Heart left ventricle (tissue), 13 donors: ENCODE measurements at regions not wholly inside any gene's neighbourhood (a gene's known extent, or its start where the extent isn't known, plus 50 kb on each side); places are given as distances from the start of the nearest gene placed in this dataset.
"Not testable (repeated sequence)": the region's sequence is repeated elsewhere in the genome, so short reads cannot be mapped to it uniquely, and the experiment has no call there.

Experiments used
- CTCF ChIP-seq, 12 donors: fragments of 200-600 bp; sonication (generic) in 4 of 12; IDR thresholded peaks; one replicate each; pipeline versions ENCODE4 v1.5.0 to v1.8.0; 2018 to 2022; ENCODE audit warnings: antibody characterized with exemption in 12 of 12, mild to moderate bottlenecking in 5 of 12
- POLR2A ChIP-seq, 2 donors: fragments of 450-650 bp; IDR thresholded peaks; one replicate each; pipeline ENCODE4 v1.6.1; 2017; ENCODE audit warnings: antibody characterized with exemption in 2 of 2, mild to moderate bottlenecking in 2 of 2, moderate library complexity in 2 of 2
- donor health status: ischemic (EF 13 %, LVEDD 7.1; RV severe dilation, severe dysfunction).
- donor health status: DM: no; HTN: yes; CAD: no.
- donor health status: DM: no; HTN: no; CAD: no.
- donor health status: ischemic (EF 25% LVEDD 6.9; RV normal size, moderate dysfunction).
- donor health status: ischemic (EF 25% LVEDD 5.7; RV mildly dilated, moderate dysfunction).
- donor health status: ischemic (EF 35%, LVEDD 5.7; RV mildly dilated, moderate dysfunction).
- donor health status: nonischemic (EF 11% LVEDD 7.7; RV severe dilation, severe dysfunction).
- donor health status: DM: yes; HTN: yes; CAD: no.
- donor health status: PGD.
- donor health status: ischemic (EF 29% LVEDD 5.4; RV normal size, mild dysfunction).
- donor health status: nonischemic (EF 23%, LVEDD 6.1; RV moderate dilation, normal function).

GRCh38 chr11:70560621-70561020, 162.3 kb downstream of the CTTN start:
- TF ChIP-seq CTCF, POLR2A (IDR thresholded peaks at IDR 0.05): not testable (repeated sequence)
